ENCODE measurements at regions not wholly inside any gene's neighbourhood (a gene's known extent, or its start where the extent isn't known, plus 50 kb on each side); places are given as distances from the start of the nearest gene placed in this dataset.

- Histone ChIP-seq H3K9ac (ENCODE audit: low read length) (no peak overlapping the region), H3K4me1 (ENCODE audit: control insufficient read depth in 2 of 2, insufficient read depth in 2 of 2, low read length in 2 of 2) (no peaks in the 10 kb centered on the region), H3K27ac (ENCODE audit: low read length in 2 of 2) (no peak overlapping the region), H3K27me3 (replicated peaks in 1 of 4; ENCODE audit: control extremely low read depth in 1 of 4, control insufficient read depth in 3 of 4, insufficient read depth in 4 of 4, low read length in 3 of 4) (no peaks in the 10 kb centered on the region), H3K36me3 (replicated peaks in 1 of 2; ENCODE audit: control extremely low read depth in 1 of 2, control insufficient read depth in 1 of 2, extremely low read depth in 1 of 2, insufficient read depth in 2 of 2, low read length in 1 of 2) (no peaks in the 10 kb centered on the region), H2AFZ (ENCODE audit: insufficient read depth, low read depth, low read length, poor library complexity, severe bottlenecking) (no peak overlapping the region), H3K4me3 (ENCODE audit: control extremely low read depth in 1 of 5, extremely low read depth in 1 of 5, insufficient read depth in 1 of 5, low read depth in 2 of 5, low read length in 4 of 5) (no peak overlapping the region), H3K9me3 (ENCODE audit: control extremely low read depth in 1 of 3, control insufficient read depth in 2 of 3, insufficient read depth in 1 of 3, low read length in 2 of 3) (peaks cover 0 to 14% (median 0%) of the 10 kb centered on the region in 3 donors), H3K79me2 (ENCODE audit: control insufficient read depth, insufficient read depth, low read length) (no peaks in the 10 kb centered on the region), H3K4me2 (replicated peaks; ENCODE audit: low read depth, low read length, poor library complexity, severe bottlenecking) (no peak overlapping the region), H4K20me1 (ENCODE audit: control insufficient read depth, insufficient read depth, low read length, poor library complexity, severe bottlenecking) (no peaks in the 10 kb centered on the region)
- Mint-ChIP-seq H3K27ac (no peak overlapping the region), H3K4me3 (no peak overlapping the region), H3K4me1 (no peaks in the 10 kb centered on the region), H3K9me3 (ENCODE audit: insufficient read depth) (peaks cover 2% of the 10 kb centered on the region), H3K27me3 (no peaks in the 10 kb centered on the region)
- 95% methylated on average over 20 of the region's 24 CpGs for WGBS (ENCODE audit: insufficient coverage)
- intact Hi-C loops (cut with micrococcal nuclease), result no loop called here
- DNase-seq (no peak), ATAC-seq (ENCODE audit: low read depth) (no peak)
- POLR2A ChIA-PET, result no interaction called here
- TF ChIP-seq EZH2 (IDR thresholded peaks at IDR 0.05; ENCODE audit: borderline replicate concordance, insufficient read depth, low read depth, low read length, poor library complexity, severe bottlenecking), result no peak
- TF ChIP-seq CTCF (IDR thresholded peaks at IDR 0.05), result no peak
- CTCF ChIA-PET, result no interaction called here
Observed at GRCh38 chr1:5779608-5780323, 212.5 kb downstream of the NPHP4 start.

GRCh38 chr1:5776035-5776550, 216.1 kb downstream of the NPHP4 start:
- H3K4me1 Mint-ChIP-seq, result no peaks in the 10 kb centered on the region
- ATAC-seq (ENCODE audit: low read depth) (no peak), DNase-seq (no peak)
- H3K4me3 Mint-ChIP-seq, result no peak overlapping the region
- Histone ChIP-seq H3K4me3 (ENCODE audit: control extremely low read depth in 1 of 5, extremely low read depth in 1 of 5, insufficient read depth in 1 of 5, low read depth in 2 of 5, low read length in 4 of 5) (no peak overlapping the region), H3K4me1 (ENCODE audit: control insufficient read depth in 2 of 2, insufficient read depth in 2 of 2, low read length in 2 of 2) (no peaks in the 10 kb centered on the region), H3K4me2 (replicated peaks; ENCODE audit: low read depth, low read length, poor library complexity, severe bottlenecking) (no peak overlapping the region), H3K9me3 (ENCODE audit: control extremely low read depth in 1 of 3, control insufficient read depth in 2 of 3, insufficient read depth in 1 of 3, low read length in 2 of 3) (peaks cover 0 to 14% (median 0%) of the 10 kb centered on the region in 3 donors), H4K20me1 (ENCODE audit: control insufficient read depth, insufficient read depth, low read length, poor library complexity, severe bottlenecking) (no peaks in the 10 kb centered on the region), H2AFZ (ENCODE audit: insufficient read depth, low read depth, low read length, poor library complexity, severe bottlenecking) (no peak overlapping the region), H3K36me3 (replicated peaks in 1 of 2; ENCODE audit: control extremely low read depth in 1 of 2, control insufficient read depth in 1 of 2, extremely low read depth in 1 of 2, insufficient read depth in 2 of 2, low read length in 1 of 2) (no peaks in the 10 kb centered on the region), H3K9ac (ENCODE audit: low read length) (no peak overlapping the region), H3K79me2 (ENCODE audit: control insufficient read depth, insufficient read depth, low read length) (no peaks in the 10 kb centered on the region), H3K27me3 (replicated peaks in 1 of 4; ENCODE audit: control extremely low read depth in 1 of 4, control insufficient read depth in 3 of 4, insufficient read depth in 4 of 4, low read length in 3 of 4) (no peaks in the 10 kb centered on the region), H3K27ac (ENCODE audit: low read length in 2 of 2) (no peak overlapping the region)
- no peak overlapping the region for H3K27ac Mint-ChIP-seq
- TF ChIP-seq CTCF (IDR thresholded peaks at IDR 0.05), result no peak
- TF ChIP-seq EZH2 (IDR thresholded peaks at IDR 0.05; ENCODE audit: borderline replicate concordance, insufficient read depth, low read depth, low read length, poor library complexity, severe bottlenecking), result no peak
- peaks cover 2% of the 10 kb centered on the region for H3K9me3 Mint-ChIP-seq (ENCODE audit: insufficient read depth)
- intact Hi-C loops (cut with micrococcal nuclease), result no loop called here
- peaks cover 2% of the 10 kb centered on the region for H3K27me3 Mint-ChIP-seq
- ChIA-PET CTCF (no interaction called here), POLR2A (no interaction called here)
- WGBS (ENCODE audit: insufficient coverage), result 89% methylated on average over 11 of the region's 12 CpGs
